ENCODE measurements at regions not wholly inside any gene's neighbourhood (a gene's known extent, or its start where the extent isn't known, plus 50 kb on each side); places are given as distances from the start of the nearest gene placed in this dataset.

DNA sequence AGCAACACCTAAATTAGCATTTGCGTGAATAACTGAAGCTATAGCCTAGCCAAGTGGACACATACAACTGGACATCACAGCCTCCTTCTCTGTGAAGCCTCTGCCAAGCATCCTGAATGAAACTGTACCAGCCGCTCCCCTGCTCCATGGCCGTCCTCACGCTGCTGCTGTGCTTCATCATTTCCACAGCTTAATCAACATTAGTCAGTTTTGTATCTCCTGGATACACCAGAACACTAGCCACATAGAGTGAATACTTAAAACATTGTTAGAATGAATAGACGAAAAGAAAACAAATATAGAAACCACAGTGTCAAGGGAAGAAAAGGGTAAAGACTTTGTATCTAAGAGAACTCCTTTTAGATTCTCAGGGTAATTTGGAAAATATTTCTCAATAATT is 1526.9 kb downstream of the EFNB2 start:
- no peaks in the 10 kb centered on the region for H3K4me1 Mint-ChIP-seq
- no peak overlapping the region for H3K27ac Mint-ChIP-seq
- ATAC-seq: no peak

GRCh38 chr13:105007166-105007808 is 1528.2 kb downstream of the EFNB2 start:
- no peak overlapping the region for H3K27ac Mint-ChIP-seq
- peaks cover 4% of the 10 kb centered on the region for H3K9me3 Mint-ChIP-seq
- H3K36me3 Mint-ChIP-seq (ENCODE audit: low read depth): no peaks in the 10 kb centered on the region
- H3K4me3 Mint-ChIP-seq: no peak overlapping the region
- H3K27me3 Mint-ChIP-seq: peaks cover 3% of the 10 kb centered on the region
- ATAC-seq: no peak
- DNase-seq: no peak
- H3K4me1 Mint-ChIP-seq: no peaks in the 10 kb centered on the region

More for the DNA sequence above, 1526.9 kb downstream of the EFNB2 start:
- Mint-ChIP-seq H3K9me3 (peaks cover 4% of the 10 kb centered on the region), H3K27me3 (peaks cover 3% of the 10 kb centered on the region), H3K36me3 (ENCODE audit: low read depth) (no peaks in the 10 kb centered on the region), H3K4me3 (no peak overlapping the region)
- no peak for DNase-seq

GRCh38 chr13:104996022-104996421 is 1539.4 kb downstream of the EFNB2 start:
- H3K9me3 Mint-ChIP-seq: no peaks in the 10 kb centered on the region
- no peak overlapping the region for H3K27ac Mint-ChIP-seq
- ATAC-seq (no peak), DNase-seq (no peak)
- H3K36me3 Mint-ChIP-seq (ENCODE audit: low read depth): no peaks in the 10 kb centered on the region
- no peaks in the 10 kb centered on the region for H3K27me3 Mint-ChIP-seq
- no peaks in the 10 kb centered on the region for H3K4me1 Mint-ChIP-seq
- no peak overlapping the region for H3K4me3 Mint-ChIP-seq

- DNase-seq: no peak
- no peak for ATAC-seq
- no peaks in the 10 kb centered on the region for H3K27me3 Mint-ChIP-seq
- no peak overlapping the region for H3K4me3 Mint-ChIP-seq
- no peaks in the 10 kb centered on the region for H3K4me1 Mint-ChIP-seq
- H3K27ac Mint-ChIP-seq: no peak overlapping the region
- no peaks in the 10 kb centered on the region for H3K36me3 Mint-ChIP-seq (ENCODE audit: low read depth)
- H3K9me3 Mint-ChIP-seq: no peaks in the 10 kb centered on the region
These were observed 1541.8 kb downstream of the EFNB2 start for GRCh38 chr13:104993708-104994107.

DNA sequence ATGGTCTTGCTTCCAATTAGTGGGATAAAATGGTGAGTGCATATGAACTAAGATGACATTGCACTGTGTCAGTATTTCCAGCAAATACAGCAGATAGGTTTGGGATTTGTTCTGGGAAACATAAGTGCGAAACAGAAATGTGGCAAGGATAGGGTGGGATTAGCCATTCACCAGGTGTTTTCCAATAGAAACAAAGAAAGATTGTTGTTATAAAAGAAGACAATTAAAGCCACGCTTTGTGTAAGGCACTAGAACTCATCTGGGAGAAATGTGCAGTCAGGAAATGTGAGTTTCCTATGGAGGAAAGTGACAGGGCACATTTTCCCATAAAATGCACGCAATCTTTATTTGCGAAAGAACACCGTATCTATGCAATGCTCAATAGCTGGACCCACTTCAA is 1547.8 kb downstream of the EFNB2 start:
- Mint-ChIP-seq H3K4me3 (no peak overlapping the region), H3K9me3 (no peaks in the 10 kb centered on the region), H3K27ac (no peak overlapping the region), H3K36me3 (ENCODE audit: low read depth) (no peaks in the 10 kb centered on the region), H3K4me1 (peaks cover 22% of the 10 kb centered on the region), H3K27me3 (no peaks in the 10 kb centered on the region)
- ATAC-seq (no peak), DNase-seq (no peak)

- peak overlapping the region; percentile 21 for H3K4me3 Mint-ChIP-seq
- H3K4me1 Mint-ChIP-seq: peaks cover 25% of the 10 kb centered on the region
- ATAC-seq (peak; percentile 75), DNase-seq (peak; percentile 27)
- H3K27me3 Mint-ChIP-seq: no peaks in the 10 kb centered on the region
- peak overlapping the region; percentile 62 for H3K27ac Mint-ChIP-seq
- no peaks in the 10 kb centered on the region for H3K36me3 Mint-ChIP-seq (ENCODE audit: low read depth)
- H3K9me3 Mint-ChIP-seq: no peaks in the 10 kb centered on the region
These were observed 1551.1 kb downstream of the EFNB2 start for GRCh38 chr13:104984296-104984818.

DNA sequence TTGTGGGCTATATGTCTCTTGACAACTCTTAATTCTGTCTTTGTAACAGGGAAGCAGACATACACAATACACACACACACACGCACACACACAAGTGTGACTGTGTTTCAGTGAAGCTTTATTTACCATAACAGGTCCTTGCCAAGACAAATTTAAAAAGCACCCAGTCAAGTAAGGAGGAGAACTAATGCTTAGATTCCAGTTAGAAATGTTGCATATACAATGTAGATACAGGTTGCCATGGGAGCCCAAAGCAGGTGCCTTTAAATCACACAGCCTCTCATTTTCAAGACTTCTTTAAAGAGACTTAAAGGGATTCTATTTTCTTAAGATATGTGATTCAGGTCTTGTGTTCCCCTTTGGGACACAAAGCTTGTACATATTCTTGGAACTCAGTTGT is 1551.9 kb downstream of the EFNB2 start:
- no peak for ATAC-seq
- H3K4me3 Mint-ChIP-seq: no peak overlapping the region
- H3K27me3 Mint-ChIP-seq: no peaks in the 10 kb centered on the region
- peaks cover 25% of the 10 kb centered on the region for H3K4me1 Mint-ChIP-seq
- no peak overlapping the region for H3K27ac Mint-ChIP-seq
- H3K36me3 Mint-ChIP-seq (ENCODE audit: low read depth): no peaks in the 10 kb centered on the region
- DNase-seq: no peak
- H3K9me3 Mint-ChIP-seq: no peaks in the 10 kb centered on the region

DNA sequence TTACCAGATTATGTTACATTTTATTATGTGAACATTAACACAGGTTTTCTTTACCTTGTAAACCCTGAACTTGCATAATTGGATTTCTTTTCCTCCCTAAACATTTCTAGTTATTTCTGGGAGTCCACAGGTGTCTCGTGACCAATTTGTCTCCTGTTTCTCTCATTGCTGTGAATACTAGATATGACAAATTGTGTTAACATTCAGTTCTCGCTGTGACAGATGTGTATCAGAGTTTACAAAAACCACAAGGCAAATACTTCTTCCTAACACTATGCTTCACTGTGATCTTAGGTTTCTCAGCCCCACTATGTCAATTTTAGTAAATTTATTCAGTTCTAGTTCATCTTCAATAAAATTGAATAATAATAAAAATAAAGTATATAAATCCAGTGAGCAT is 1554.9 kb downstream of the EFNB2 start:
- ATAC-seq (no peak), DNase-seq (no peak)
- Mint-ChIP-seq H3K27ac (no peak overlapping the region), H3K27me3 (no peaks in the 10 kb centered on the region), H3K4me1 (peaks cover 36% of the 10 kb centered on the region), H3K36me3 (ENCODE audit: low read depth) (no peaks in the 10 kb centered on the region), H3K4me3 (no peak overlapping the region), H3K9me3 (no peaks in the 10 kb centered on the region)

DNA sequence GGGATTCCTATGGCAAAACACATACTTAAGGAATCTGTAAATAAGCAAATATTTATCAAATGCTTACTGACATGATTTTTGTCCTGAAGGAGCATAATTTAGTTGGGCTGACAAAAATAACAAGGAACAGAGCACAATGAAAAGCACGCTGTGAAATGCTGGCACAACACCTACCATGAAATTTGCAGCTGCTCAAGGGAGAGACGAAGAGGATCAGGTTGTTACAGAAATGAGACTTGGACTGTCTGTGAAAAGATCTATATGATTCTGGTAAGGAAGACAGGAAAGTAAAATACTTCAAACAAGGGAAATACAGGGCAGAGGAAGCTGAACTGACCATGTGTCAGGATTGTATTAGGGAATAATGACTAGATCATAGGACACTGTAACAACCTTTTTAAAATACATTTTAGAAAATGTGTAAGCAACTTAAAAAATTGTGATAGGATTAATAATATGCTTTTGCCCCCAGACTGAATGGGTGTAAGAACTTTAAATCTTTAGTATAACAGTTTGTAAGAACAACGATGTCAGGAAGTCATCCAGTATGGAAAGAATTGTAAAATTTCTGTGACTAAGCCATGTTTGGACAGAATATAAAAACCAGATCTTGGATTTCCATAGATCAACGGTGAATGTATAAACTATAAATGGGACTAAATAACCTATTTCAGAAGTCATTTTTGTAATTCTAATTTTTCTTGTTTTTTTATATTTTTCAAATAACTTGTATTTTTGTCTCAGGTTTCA is 1556.0 kb downstream of the EFNB2 start:
- Mint-ChIP-seq H3K4me1 (peaks cover 27% of the 10 kb centered on the region), H3K27ac (no peak overlapping the region), H3K27me3 (no peaks in the 10 kb centered on the region), H3K4me3 (no peak overlapping the region), H3K9me3 (no peaks in the 10 kb centered on the region), H3K36me3 (ENCODE audit: low read depth) (no peaks in the 10 kb centered on the region)
- no peak for ATAC-seq
- DNase-seq: no peak

DNA sequence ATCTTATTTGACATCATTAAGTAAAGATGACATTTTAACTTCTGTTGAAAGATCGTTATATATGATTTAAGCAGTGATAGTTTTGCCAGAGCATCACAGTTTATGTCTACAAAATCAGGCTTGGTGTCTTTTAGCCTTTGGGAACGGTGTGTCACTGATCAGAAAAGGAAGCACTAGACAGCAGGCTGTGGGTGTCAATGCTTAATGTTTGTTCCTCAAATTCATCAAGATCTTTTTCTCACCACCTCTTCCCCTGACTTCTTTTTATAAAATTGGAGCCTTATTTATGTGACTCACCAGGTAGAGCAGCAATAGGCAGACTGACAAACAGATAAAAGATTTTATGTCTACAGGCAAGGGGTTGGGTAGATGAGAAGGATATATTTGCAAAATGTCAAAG is 1558.5 kb downstream of the EFNB2 start:
- H3K27me3 Mint-ChIP-seq: no peaks in the 10 kb centered on the region
- H3K27ac Mint-ChIP-seq: no peak overlapping the region
- no peak for ATAC-seq
- H3K36me3 Mint-ChIP-seq (ENCODE audit: low read depth): no peaks in the 10 kb centered on the region
- H3K9me3 Mint-ChIP-seq: no peaks in the 10 kb centered on the region
- H3K4me1 Mint-ChIP-seq: peaks cover 11% of the 10 kb centered on the region
- no peak overlapping the region for H3K4me3 Mint-ChIP-seq
- no peak for DNase-seq

GRCh38 chr13:104975272-104975671 is 1560.2 kb downstream of the EFNB2 start:
- Mint-ChIP-seq H3K4me3 (no peak overlapping the region), H3K36me3 (ENCODE audit: low read depth) (no peaks in the 10 kb centered on the region), H3K9me3 (no peaks in the 10 kb centered on the region), H3K27ac (no peak overlapping the region), H3K4me1 (peaks cover 11% of the 10 kb centered on the region), H3K27me3 (no peaks in the 10 kb centered on the region)
- DNase-seq (no peak), ATAC-seq (no peak)

GRCh38 chr13:104968876-104969275 is 1566.6 kb downstream of the EFNB2 start:
- Mint-ChIP-seq H3K27ac (no peak overlapping the region), H3K9me3 (no peaks in the 10 kb centered on the region), H3K4me3 (no peak overlapping the region), H3K27me3 (no peaks in the 10 kb centered on the region), H3K36me3 (ENCODE audit: low read depth) (no peaks in the 10 kb centered on the region), H3K4me1 (no peaks in the 10 kb centered on the region)
- no peak for ATAC-seq
- DNase-seq: no peak

DNA sequence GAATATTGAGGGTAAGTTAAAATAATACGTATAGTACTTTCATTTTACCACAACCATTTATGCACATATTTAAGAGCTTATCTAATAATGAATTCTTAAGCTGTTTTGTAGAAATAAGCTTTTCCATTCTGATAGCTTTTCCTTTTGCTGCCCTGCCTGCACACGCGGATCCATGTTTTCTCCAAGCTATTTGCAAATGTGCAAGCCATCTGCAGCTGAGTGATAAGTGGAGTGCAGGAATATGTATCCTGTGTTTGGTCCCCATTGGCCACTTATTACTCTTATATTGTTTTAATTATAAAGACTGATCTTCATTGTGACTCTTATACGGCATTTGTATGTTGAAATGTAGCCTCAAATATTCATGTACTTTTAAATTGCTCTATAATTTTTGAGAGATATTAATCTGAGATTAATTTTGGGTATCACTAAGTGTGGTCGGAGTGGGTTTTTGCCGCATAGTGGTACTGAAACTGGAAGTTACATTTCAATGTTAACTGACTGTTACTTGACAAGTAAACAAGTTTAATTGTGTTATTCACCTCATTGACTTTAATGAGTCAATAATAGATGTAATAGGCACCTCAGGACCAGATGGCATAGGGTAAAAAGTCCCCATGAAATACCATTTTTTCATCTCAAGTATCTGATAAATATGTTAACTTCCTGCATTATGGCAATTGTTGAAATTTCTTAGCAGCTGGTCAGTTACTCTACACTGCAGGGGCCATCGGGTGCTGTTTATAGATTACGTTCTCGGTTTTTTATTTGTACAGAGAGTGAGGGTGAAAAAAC is 1567.4 kb downstream of the EFNB2 start:
- Mint-ChIP-seq H3K4me1 (no peaks in the 10 kb centered on the region), H3K4me3 (no peak overlapping the region), H3K27me3 (no peaks in the 10 kb centered on the region), H3K27ac (no peak overlapping the region), H3K9me3 (no peaks in the 10 kb centered on the region), H3K36me3 (ENCODE audit: low read depth) (no peaks in the 10 kb centered on the region)
- ATAC-seq: no peak
- no peak for DNase-seq

DNA sequence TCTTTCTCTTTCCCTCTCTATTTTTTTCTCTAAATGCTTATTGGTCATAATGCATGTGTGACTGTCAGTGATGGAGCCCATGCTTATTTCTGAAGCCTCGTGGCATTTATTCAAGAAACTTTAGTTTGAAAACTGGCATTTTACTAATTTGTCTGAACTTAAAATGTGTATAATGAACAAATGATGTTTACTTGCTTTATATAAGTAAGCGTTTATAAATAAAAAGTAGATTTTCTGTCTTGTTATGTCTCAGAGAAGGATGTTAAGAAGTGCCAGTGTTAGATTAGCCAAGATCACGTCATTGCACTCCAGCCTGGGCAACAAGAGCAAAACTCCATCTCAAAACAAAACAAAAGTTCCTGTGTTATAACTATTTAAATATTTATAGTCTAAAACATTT is 1568.1 kb downstream of the EFNB2 start:
- Mint-ChIP-seq H3K27ac (no peak overlapping the region), H3K4me1 (no peaks in the 10 kb centered on the region), H3K4me3 (no peak overlapping the region), H3K9me3 (no peaks in the 10 kb centered on the region), H3K27me3 (no peaks in the 10 kb centered on the region), H3K36me3 (ENCODE audit: low read depth) (no peaks in the 10 kb centered on the region)
- ATAC-seq (no peak), DNase-seq (no peak)

- ATAC-seq (no peak), DNase-seq (no peak)
- no peak overlapping the region for H3K27ac Mint-ChIP-seq
These were observed 1573.1 kb downstream of the EFNB2 start for GRCh38 chr13:104962411-104962810.

More at GRCh38 chr13:104962411-104962810, 1573.1 kb downstream of the EFNB2 start:
- no peaks in the 10 kb centered on the region for H3K27me3 Mint-ChIP-seq
- H3K9me3 Mint-ChIP-seq: no peaks in the 10 kb centered on the region
- no peak overlapping the region for H3K4me3 Mint-ChIP-seq
- H3K4me1 Mint-ChIP-seq: no peaks in the 10 kb centered on the region
- H3K36me3 Mint-ChIP-seq (ENCODE audit: low read depth): no peaks in the 10 kb centered on the region
